ENCODE measurements at regions not wholly inside any gene's neighbourhood (a gene's known extent, or its start where the extent isn't known, plus 50 kb on each side); places are given as distances from the start of the nearest gene placed in this dataset.
A peak's percentile ranks its signal among the peaks of the same experiment; 100 is the strongest.

GRCh38 chr16:52731219-52731875, 184.4 kb upstream of the TOX3 start:
- no peak overlapping the region for H3K18ac ChIP-seq (ENCODE audit: extremely low read depth, low read length)
- DNase-seq (ENCODE audit: low read depth in 1 of 2, low spot score in 2 of 2) (no peak), FAIRE-seq (no peak)
- H3K14ac ChIP-seq (ENCODE audit: insufficient read length) = no peak overlapping the region
- H2AFZ ChIP-seq (ENCODE audit: low read length) = no peak overlapping the region
- ChIA-PET POLR2A (ENCODE audit: partially characterized antibody) (no interaction called here), CTCF (ENCODE audit: partially characterized antibody) (interaction anchor here (0.6 to 2.4 kb wide), 5 partner anchors 11 to 630 kb away, joined by 3 to 8 read pairs (median 3); no protein-coding TSS in a partner anchor)
- H3K4ac ChIP-seq (replicated peaks; ENCODE audit: insufficient read length, low read depth, low read length) = no peak overlapping the region
- H3K79me1 ChIP-seq (ENCODE audit: low read depth, low read length) = no peaks in the 10 kb centered on the region
- H4K5ac ChIP-seq (ENCODE audit: insufficient read length, low read depth, low read length) = no peak overlapping the region
- H2BK5ac ChIP-seq (ENCODE audit: low read depth, low read length) = no peak overlapping the region
- WGBS, 2 experiments (ENCODE audit: extremely low coverage in 1 of 2, insufficient coverage in 1 of 2, insufficient read length in 1 of 2, insufficient replicate concordance in 2 of 2, low coverage in 1 of 2, low lambda C conversion rate in 2 of 2, missing lambda C conversion rate in 1 of 2) = 93% methylated on average over 19 of the region's 24 CpGs; no CpG with 5 or more reads in 1 of the 2 experiments
- no peak overlapping the region for H2BK12ac ChIP-seq (ENCODE audit: low read depth, low read length)
- no peak overlapping the region for H2BK120ac ChIP-seq (replicated peaks; ENCODE audit: low read depth, low read length)
- no peak overlapping the region for H3K9ac ChIP-seq (replicated peaks in 1 of 4; ENCODE audit: extremely low read depth in 1 of 4, low read depth in 3 of 4, low read length in 3 of 4)
- no peak overlapping the region for H2AK5ac ChIP-seq (ENCODE audit: low read depth, low read length)
- H2BK15ac ChIP-seq (ENCODE audit: low read length) = no peak overlapping the region
- H3K4me3 ChIP-seq (ENCODE audit: extremely low read depth in 1 of 4, insufficient read depth in 2 of 4, low read depth in 3 of 4, low read length in 4 of 4) = no peak overlapping the region
- H3K23me2 ChIP-seq (ENCODE audit: low read depth, low read length) = no peaks in the 10 kb centered on the region
- no peak overlapping the region for H3K23ac ChIP-seq (ENCODE audit: insufficient read length)
- H4K8ac ChIP-seq (ENCODE audit: extremely low read depth, insufficient read depth, low read length) = no peak overlapping the region
- no peak overlapping the region for H3K4me2 ChIP-seq (ENCODE audit: insufficient read depth in 1 of 2, low read depth in 2 of 2, low read length in 2 of 2)
- no peaks in the 10 kb centered on the region for H3K79me2 ChIP-seq (ENCODE audit: control insufficient read depth in 1 of 2, insufficient read depth in 2 of 2, low read length in 2 of 2)
- peaks cover 0 to 6% (median 0%) of the 10 kb centered on the region in 4 experiments; a peak in 2 of 8 replicates for H3K36me3 ChIP-seq (ENCODE audit: control insufficient read depth in 2 of 4, insufficient read depth in 4 of 4, low read length in 3 of 4)
- H3K9me3 ChIP-seq (ENCODE audit: insufficient read depth in 2 of 2, low read depth in 1 of 2, low read length in 1 of 2) = peaks cover 17 to 25% of the 10 kb centered on the region in 2 experiments
- no peaks in the 10 kb centered on the region for H3K4me1 ChIP-seq (replicated peaks in 1 of 4; ENCODE audit: control insufficient read depth in 3 of 4, insufficient read depth in 4 of 4, low read length in 3 of 4)
- no peak overlapping the region for H3K56ac ChIP-seq (replicated peaks; ENCODE audit: insufficient read length, low read depth, low read length)
- no peak overlapping the region for H3K27ac ChIP-seq (ENCODE audit: low read depth, low read length)
- no peaks in the 10 kb centered on the region for H4K20me1 ChIP-seq (replicated peaks in 1 of 2; ENCODE audit: control insufficient read depth in 1 of 2, insufficient read depth in 2 of 2, low read length in 2 of 2)
- no peaks in the 10 kb centered on the region for H3K27me3 ChIP-seq (replicated peaks in 1 of 4; ENCODE audit: control insufficient read depth in 3 of 4, extremely low read depth in 1 of 4, insufficient read depth in 3 of 4, low read length in 3 of 4)
- H2BK20ac ChIP-seq (ENCODE audit: low read length) = peak overlapping the region; percentile 32; the same call in 1 of the 2 replicates
- no peak overlapping the region for H4K91ac ChIP-seq (replicated peaks; ENCODE audit: insufficient read length, low read length)
- TF ChIP-seq CHD1 (IDR thresholded peaks at IDR 0.05; ENCODE audit: low read depth, low read length) = no peak
- no peak for TF ChIP-seq GABPA (IDR thresholded peaks at IDR 0.05; ENCODE audit: borderline replicate concordance, insufficient read depth, low read length)
